HG03520 (cell line): ENCODE measurements at regions not wholly inside any gene's neighbourhood (a gene's known extent, or its start where the extent isn't known, plus 50 kb on each side); places are given as distances from the start of the nearest gene placed in this dataset.
"Not testable (repeated sequence)": the region's sequence is repeated elsewhere in the genome, so short reads cannot be mapped to it uniquely, and the experiment has no call there.

ENCODE experiments used
- ATAC-seq: cut with Tn5 transposase; IDR thresholded peaks from one replicate; pipeline ENCODE4 v1.9.1; 2021; ENCODE audit warnings: mild to moderate bottlenecking, moderate library complexity; ENCODE audit not compliant: unreplicated experiment

- no peak for ATAC-seq
These were observed 1136.6 kb downstream of the FAT4 start for GRCh38 chr4:126451237-126451873.

- ATAC-seq = no peak
These were observed 1141.1 kb downstream of the FAT4 start for GRCh38 chr4:126455865-126456264.

DNA sequence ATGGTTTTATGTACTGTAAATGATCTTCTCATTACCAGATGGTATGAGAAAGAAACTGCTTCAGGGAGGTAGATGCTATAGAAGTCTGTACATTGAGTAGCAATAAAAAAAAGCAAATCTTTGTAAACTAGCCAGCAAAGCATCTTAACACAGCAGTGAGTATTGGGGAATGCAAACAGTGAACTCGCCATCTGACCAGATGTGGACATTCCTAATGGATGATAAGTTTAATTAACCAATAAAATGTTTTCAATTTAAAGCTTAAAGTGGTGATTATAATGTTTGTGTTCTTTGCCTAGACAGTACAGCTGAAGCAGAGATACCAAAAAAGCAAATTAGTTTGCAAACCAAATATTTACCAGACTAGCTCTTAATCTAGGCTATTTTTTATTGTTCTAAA, 1144.2 kb downstream of the FAT4 start:
- no peak for ATAC-seq

- no peak for ATAC-seq
These were observed 1150.6 kb downstream of the FAT4 start for GRCh38 chr4:126465341-126465740.

DNA sequence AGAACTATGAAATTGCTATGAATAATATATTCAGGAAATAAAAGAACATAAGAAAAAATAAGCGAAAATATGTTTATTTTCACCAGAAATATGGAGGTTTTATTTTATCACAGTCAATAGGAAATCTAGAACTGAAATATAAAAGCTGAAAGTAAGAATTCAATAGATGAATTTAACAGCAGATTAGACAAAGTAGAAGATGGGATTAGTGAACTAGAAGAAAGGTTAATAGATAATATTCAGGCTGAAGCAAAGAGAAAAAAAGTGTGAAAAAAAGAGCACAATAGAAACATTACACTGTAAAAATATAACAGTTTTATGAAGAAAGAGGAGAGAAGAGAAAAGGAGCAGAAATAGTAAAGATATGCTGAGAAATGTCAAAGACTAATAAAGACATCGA, 1152.1 kb downstream of the FAT4 start:
- no peak for ATAC-seq

- ATAC-seq = no peak
These were observed 1153.4 kb downstream of the FAT4 start for GRCh38 chr4:126468144-126468543.

- ATAC-seq = no peak
These were observed 1156.1 kb downstream of the FAT4 start for GRCh38 chr4:126470862-126471261.

DNA sequence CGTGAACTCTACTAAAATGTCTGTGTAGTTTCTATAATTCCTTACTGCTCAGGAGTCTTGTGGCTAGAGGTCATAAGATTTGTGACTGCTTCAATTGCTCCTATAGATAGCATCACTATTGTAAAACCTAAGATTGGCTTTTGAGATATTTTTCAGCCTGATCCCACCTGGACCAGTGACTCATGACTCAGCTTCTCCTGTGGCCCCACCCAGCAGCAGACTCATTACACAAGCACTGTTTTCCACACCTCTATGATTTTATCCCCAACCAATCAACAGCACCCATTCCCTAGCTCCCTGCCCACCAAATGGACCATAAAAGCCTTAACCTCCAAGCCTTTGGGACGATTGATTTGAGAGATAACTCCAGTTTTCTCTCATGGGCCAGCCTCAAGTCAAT, 1157.0 kb upstream of the INTU start:
- ATAC-seq = no peak

DNA sequence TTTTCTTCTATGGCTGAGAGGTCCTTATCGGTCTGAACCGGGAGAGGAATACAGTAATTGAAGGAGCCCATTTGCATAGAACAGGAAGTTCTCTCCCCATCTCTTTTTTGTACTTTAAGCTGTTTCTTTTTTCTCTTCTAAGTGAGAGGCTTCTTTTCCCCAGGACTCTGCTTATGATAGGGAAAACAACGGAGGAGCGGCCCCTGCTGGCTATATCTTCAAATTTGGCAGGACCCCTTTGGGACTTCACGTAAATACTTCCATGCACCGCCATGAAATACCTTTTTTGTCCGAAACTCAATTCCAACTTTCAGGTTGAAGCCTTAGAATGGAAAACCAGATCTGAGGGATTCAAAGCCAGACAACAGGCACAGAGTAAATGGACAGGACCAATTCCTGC, 1153.0 kb upstream of the INTU start:
- no peak for ATAC-seq

GRCh38 chr4:126482311-126482710, 1150.4 kb upstream of the INTU start:
- ATAC-seq = no peak

DNA sequence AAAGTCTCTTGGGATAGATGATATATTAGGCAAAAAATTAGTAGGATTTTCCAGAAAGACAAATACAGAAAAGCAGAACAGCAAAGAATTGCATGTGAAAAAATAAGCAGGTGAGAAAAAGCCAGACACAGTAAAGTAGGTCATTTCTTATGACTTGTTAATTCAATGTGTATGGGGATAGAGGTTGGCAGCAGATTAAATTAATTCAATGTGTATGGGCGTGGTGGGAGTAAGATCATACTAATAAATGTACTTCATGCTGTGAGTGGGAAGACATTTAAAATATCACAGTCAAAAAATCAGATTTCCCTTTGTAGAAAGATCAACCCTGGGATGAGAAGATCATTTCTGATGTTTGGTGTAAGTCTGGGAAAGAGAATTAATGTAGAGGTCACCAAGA, 1146.4 kb upstream of the INTU start:
- ATAC-seq = no peak

DNA sequence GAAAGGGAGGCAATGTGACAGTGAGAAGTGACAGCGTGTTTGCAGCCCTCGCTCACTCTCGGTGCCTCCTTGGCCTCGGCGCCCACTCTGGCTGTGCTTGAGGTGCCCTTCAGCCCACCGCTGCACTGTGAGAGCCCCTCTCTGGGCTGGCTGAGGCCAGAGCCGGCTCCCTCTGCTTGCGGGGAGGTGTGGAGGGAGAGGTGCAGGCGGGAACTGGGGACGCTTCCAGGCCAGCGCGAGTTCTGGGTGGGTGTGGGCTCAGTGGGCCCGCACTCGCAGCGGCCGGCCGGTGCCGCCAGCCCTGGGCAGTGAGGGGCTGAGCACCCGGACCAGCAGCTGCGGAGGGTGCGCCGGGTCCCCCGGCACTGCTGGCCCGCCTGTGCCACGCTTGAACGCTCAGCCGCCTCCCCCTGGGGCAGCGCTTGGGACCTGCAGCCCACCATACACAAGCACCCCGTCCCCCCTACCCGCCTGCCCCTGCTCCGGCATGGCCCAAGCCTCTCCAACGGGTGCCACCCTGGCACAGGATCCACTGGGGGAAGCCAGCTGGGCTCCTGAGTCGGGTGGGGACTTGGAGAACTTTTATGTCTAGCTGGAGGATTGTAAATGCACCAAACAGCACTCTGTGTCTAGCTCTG, 1142.8 kb upstream of the INTU start:
- no peak for ATAC-seq

- no peak for ATAC-seq
These were observed 1137.5 kb upstream of the INTU start for GRCh38 chr4:126495163-126495752.

DNA sequence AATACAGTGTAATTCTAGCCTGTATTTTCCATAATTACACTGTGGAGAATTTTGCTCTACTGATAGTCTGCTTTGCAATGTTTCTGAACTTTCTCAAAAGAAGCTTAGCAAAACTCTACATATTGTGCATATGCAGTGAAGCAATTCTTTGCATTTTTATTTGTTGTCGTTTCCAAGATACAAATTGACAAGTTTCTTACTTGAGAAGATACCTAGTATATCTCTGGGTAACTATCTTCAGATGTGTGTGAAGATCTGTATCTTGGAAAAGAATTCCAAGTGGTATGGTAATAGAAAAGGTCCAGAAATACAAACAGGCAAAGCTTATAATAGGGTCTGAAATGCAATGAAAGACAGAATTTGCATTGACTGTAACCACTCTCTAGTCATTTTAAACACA, 1119.8 kb upstream of the INTU start:
- ATAC-seq = no peak

- no peak for ATAC-seq
These were observed 1119.2 kb upstream of the INTU start for GRCh38 chr4:126513596-126513995.

- no peak for ATAC-seq
These were observed 1112.0 kb upstream of the INTU start for GRCh38 chr4:126520731-126521130.

DNA sequence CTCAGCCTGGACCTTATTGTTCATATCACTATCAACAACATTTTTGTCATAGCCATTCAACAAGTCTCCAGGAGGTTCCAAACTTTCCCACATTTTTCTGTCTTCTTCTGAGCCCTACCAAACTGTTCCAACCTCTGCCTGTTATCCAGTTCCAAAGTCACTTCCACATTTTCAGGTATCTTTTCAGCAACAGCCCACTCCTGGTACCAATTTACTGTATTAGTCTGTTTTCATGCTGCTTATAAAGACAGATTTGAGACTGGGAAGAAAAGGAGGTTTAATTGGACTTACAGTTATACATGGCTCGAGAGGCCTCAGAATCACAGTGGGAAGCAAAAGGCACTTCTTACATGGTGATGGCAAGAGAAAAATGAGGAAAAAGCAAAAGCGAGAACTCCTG, 1107.4 kb upstream of the INTU start:
- ATAC-seq = not testable (repeated sequence)

- no peak for ATAC-seq
These were observed 1106.4 kb upstream of the INTU start for GRCh38 chr4:126526335-126526734.

DNA sequence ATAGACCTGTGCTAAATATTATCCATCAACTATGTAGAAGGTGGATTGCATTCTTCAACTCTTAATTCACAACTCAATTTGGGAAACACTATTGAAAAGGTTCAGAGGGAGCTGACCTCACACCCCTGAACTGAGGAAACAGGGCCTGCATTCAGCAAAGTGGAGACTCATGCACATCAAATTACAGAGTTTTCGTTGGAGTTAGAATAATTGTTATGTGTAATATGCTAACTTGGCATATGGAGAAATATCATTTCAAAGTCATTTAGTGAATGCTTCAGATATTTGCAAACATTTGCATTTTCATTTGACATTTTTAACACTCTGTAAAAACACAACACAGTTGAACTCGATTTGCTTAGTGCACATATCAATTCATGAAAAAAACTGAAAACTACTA, 1102.8 kb upstream of the INTU start:
- no peak for ATAC-seq

- ATAC-seq = no peak
These were observed 1101.7 kb upstream of the INTU start for GRCh38 chr4:126530996-126531585.

DNA sequence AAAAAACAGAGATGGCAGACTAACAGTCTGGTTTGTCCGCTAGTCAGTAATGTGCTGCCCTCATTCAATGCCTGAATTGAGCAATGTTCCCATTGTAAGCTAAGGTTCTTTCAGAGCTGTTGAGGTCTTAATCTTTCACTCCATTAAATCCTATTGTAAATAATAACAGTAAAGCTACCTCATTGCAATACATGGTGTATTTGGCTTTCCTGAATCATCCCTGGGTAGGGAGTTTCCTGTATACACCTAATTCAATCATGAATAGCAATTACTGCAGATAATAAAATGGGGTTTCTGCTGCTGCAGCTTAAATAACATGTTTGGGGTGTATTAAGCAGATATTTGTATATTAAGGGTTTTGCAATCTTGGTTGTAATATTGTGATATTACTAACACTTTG, 1100.2 kb upstream of the INTU start:
- no peak for ATAC-seq

GRCh38 chr4:126533146-126533805, 1099.5 kb upstream of the INTU start:
- ATAC-seq = no peak
